Activated T-cell treated with anti-CD3 and anti-CD28 coated beads, Interleukin-2, amount 50 U/mL, for 72 hours (primary cell): ENCODE measurements at regions not wholly inside any gene's neighbourhood (a gene's known extent, or its start where the extent isn't known, plus 50 kb on each side); places are given as distances from the start of the nearest gene placed in this dataset.
A peak's percentile ranks its signal among the peaks of the same experiment; 100 is the strongest.
"Not testable (repeated sequence)": the region's sequence is repeated elsewhere in the genome, so short reads cannot be mapped to it uniquely, and the experiment has no call there.

ENCODE experiments used
- ATAC-seq, 2 donors: fragments of 150-1000 bp; cut with Tn5 transposase; replicated peaks in 1 of 2; 2 replicates each; pipeline ENCODE4 v1.10.0; 2021; ENCODE audit warnings: moderate library complexity in 2 of 2, mild to moderate bottlenecking in 1 of 2
- DNase-seq, 2 donors: peaks; one replicate each; pipeline ENCODE4 v3.0.0; 2021 to 2022; ENCODE audit warnings: mixed read lengths in 1 of 2
- H3K27ac Mint-ChIP-seq: one replicate; pipeline ENCODE4 v1.8.0; 2022; ENCODE audit warnings: mild to moderate bottlenecking, moderate library complexity, mixed read lengths
- H3K27me3 Mint-ChIP-seq: one replicate; pipeline ENCODE4 v1.8.0; 2022; ENCODE audit warnings: low read depth, mixed read lengths
- H3K36me3 Mint-ChIP-seq, 2 donors: one replicate each; pipeline ENCODE4 v1.8.0; 2022; ENCODE audit warnings: mixed read lengths in 2 of 2, mild to moderate bottlenecking in 1 of 2; ENCODE audit not compliant: insufficient read depth in 2 of 2
- H3K4me1 Mint-ChIP-seq: one replicate; pipeline ENCODE4 v1.8.0; 2022; ENCODE audit warnings: low read depth, mixed read lengths
- H3K4me3 Mint-ChIP-seq, 2 donors: one replicate each; pipeline ENCODE4 v1.8.0; 2022; ENCODE audit warnings: mild to moderate bottlenecking in 2 of 2, mixed read lengths in 2 of 2, moderate library complexity in 2 of 2
- H3K9me3 Mint-ChIP-seq, 2 donors: one replicate each; pipeline ENCODE4 v1.8.0; 2022; ENCODE audit warnings: mixed read lengths in 2 of 2

DNA sequence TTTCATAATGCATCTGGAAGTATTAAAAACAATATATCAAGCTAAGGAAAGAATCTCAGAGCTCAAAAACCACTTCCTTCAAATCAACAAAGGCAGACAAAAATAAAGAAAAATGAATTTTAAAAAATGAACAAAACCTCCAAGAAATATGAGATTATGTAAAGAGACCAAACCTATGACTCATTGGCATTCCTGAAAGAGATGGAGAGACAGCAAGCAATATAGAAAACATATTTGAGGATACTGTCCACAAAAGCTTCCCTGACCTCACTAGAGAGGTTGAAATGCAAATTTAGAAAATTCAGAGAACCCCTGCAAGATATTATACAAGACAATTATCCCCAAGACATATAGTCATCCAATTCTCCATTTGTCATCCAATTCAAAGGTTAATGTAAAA is 311.3 kb upstream of the SOX9 start:
- Mint-ChIP-seq H3K27ac (no peak overlapping the region), H3K9me3 (peaks cover 7 to 8% of the 10 kb centered on the region in 2 donors), H3K4me3 (no peak overlapping the region), H3K36me3 (no peaks in the 10 kb centered on the region), H3K4me1 (no peaks in the 10 kb centered on the region), H3K27me3 (no peaks in the 10 kb centered on the region)
- DNase-seq (no peak), ATAC-seq (no peak)

DNA sequence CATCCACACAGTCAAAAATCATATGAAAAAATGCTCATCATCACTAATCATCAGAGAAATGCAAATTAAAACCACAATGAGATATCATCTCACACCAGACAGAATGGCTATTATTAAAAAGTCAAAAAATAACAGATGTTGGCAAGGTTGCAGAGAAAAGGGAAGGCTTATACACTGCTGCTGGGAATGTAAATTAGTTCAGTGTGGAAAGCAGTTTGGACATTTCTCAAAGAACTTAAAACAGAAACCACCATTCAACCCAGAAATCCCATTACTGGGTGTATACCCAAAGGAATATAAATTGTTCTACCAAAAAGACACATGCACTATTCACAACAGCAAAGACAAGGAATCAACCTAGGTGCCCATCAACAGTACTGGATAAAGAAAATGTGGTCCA is 307.0 kb upstream of the SOX9 start:
- not testable (repeated sequence) for ATAC-seq, H3K27ac Mint-ChIP-seq, H3K9me3 Mint-ChIP-seq, H3K4me1 Mint-ChIP-seq, H3K27me3 Mint-ChIP-seq, H3K36me3 Mint-ChIP-seq, DNase-seq, H3K4me3 Mint-ChIP-seq

DNA sequence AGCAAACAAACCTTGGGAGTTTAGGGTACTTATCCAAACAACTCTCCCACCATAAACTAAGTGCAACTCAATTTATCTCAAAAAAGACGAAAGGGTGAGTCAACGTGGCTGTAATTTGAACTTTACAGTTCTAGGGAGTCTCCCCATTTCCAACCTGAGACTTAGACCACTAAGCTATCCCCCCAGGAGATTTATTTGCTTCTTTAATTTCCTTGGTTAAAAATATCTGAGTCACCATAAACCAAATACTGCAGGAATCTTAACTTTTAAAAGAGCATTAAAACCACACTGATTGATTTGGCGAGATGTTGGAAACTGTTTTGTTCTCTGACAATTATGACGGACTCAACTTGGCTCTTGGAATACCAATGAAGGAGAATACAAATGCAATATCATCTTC is 299.3 kb upstream of the SOX9 start:
- Mint-ChIP-seq H3K4me3 (no peak overlapping the region), H3K9me3 (peaks cover 0 to 2% of the 10 kb centered on the region in 2 donors), H3K36me3 (peaks cover 0 to 1% of the 10 kb centered on the region in 2 donors), H3K4me1 (no peaks in the 10 kb centered on the region), H3K27me3 (no peaks in the 10 kb centered on the region), H3K27ac (no peak overlapping the region)
- DNase-seq (no peak), ATAC-seq (no peak)

DNA sequence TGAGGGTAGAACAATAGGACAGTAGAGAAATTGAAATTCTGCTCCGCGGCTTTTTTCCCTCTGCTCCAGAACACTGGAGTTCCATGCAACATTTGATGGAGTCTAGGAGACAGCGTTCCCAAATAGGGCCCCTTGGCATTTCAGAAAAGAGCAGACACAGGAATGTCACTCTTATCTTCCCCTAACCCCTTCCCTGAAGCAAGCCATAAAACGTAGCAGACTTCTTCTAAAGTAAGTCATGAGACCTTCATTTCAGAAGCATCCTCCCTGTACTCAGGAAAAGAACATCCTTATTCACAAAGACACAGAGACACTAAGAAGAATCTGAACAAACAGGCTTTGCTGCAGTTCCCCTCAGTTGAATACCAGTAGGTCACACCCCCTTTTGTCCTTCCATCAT is 296.1 kb upstream of the SOX9 start:
- no peaks in the 10 kb centered on the region for H3K36me3 Mint-ChIP-seq
- H3K4me1 Mint-ChIP-seq = no peaks in the 10 kb centered on the region
- DNase-seq = no peak
- no peak overlapping the region for H3K27ac Mint-ChIP-seq
- H3K27me3 Mint-ChIP-seq = no peaks in the 10 kb centered on the region
- H3K9me3 Mint-ChIP-seq = no peaks in the 10 kb centered on the region
- ATAC-seq = no peak
- no peak overlapping the region for H3K4me3 Mint-ChIP-seq

DNA sequence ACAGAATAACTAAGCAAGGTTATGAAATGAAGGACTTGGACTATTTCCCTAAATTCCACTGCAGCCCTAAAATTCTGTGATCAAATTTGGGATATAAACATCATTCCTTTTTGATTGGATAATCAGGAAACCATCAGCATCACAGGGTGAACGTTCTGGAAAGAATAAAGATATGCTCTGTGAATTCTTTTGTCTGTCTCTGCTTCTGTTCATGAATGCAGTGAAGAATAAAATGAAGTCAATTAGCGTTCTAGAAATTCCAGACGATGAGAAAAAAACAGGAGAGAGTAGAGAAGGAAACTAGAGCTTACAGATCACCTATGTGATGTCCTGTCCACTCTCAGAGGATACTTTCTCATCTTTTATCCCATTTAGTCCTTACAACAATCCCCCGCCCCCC is 295.1 kb upstream of the SOX9 start:
- no peaks in the 10 kb centered on the region for H3K27me3 Mint-ChIP-seq

DNA sequence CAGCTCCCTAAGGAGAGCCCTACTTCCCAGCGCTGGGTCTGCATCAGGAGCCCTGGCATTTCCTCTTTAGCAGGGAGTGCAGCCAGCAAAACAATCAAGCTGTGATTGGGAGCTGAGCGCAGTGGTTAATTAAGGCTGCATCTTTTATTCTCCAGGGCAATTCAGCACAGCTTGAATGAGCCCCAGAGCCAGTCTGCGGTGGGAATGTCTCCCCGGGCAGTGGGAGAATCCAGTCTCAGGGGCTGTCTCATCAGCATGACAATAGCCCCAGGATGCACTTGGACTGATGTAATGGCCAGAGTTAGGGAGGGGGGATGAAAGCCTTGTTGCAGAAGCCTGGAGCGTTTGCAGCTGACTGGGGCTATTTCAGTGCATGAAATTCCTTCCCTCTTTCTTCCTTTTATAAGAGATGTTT is 292.6 kb upstream of the SOX9 start:
- ATAC-seq (no peak), DNase-seq (no peak)
- H3K4me3 Mint-ChIP-seq = no peak overlapping the region
- H3K36me3 Mint-ChIP-seq = no peaks in the 10 kb centered on the region
- H3K27ac Mint-ChIP-seq = no peak overlapping the region
- H3K27me3 Mint-ChIP-seq = no peaks in the 10 kb centered on the region
- no peaks in the 10 kb centered on the region for H3K4me1 Mint-ChIP-seq
- H3K9me3 Mint-ChIP-seq = peaks cover 0 to 3% of the 10 kb centered on the region in 2 donors

More for the DNA sequence above, 295.1 kb upstream of the SOX9 start:
- Mint-ChIP-seq H3K4me1 (no peaks in the 10 kb centered on the region), H3K36me3 (no peaks in the 10 kb centered on the region), H3K4me3 (no peak overlapping the region), H3K27ac (no peak overlapping the region), H3K9me3 (peaks cover 0 to under 1% of the 10 kb centered on the region in 2 donors)
- DNase-seq = no peak
- no peak for ATAC-seq

DNA sequence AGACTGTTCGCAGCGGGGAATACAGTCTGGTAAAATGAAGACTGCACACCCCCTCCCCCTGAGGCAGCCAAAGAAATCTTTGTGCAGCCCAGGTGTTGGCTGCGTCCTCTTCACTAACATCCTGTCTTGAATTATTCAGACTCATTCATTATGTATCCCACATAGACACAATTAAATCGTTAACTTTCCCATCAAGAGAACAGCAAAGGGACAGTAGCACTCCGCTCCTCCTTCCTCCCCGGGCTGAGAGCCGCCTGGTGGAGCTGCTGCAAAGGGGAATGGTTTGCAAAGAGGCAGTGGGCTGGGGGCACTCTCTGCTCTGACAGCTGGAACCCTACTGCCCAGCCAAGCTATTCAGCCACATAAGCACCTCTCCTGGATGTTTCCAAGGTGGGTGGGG is 290.0 kb upstream of the SOX9 start:
- no peak overlapping the region for H3K4me3 Mint-ChIP-seq
- H3K27me3 Mint-ChIP-seq = no peaks in the 10 kb centered on the region
- H3K36me3 Mint-ChIP-seq = no peaks in the 10 kb centered on the region
- no peak overlapping the region for H3K27ac Mint-ChIP-seq
- no peaks in the 10 kb centered on the region for H3K4me1 Mint-ChIP-seq
- DNase-seq = no peak
- H3K9me3 Mint-ChIP-seq = peaks cover 2 to 3% of the 10 kb centered on the region in 2 donors
- no peak for ATAC-seq

DNA sequence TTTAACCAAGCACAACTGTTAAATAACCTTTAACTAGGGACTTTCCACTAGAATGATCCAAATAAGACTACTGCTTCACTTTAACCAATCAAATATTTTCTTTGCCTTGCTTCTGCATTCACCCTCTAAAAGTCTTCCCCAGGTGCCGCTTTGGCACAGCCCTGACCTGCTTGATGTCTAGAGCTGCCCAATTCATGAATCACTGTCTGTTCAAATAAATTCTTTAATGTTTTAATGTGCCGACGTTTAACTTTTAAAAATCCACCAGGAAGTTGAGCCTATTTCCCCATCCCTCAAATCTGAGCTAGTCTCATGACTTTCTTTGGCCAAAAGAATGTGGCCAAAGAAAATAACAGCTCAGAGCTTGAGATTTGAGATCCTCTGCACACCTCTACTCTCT is 277.8 kb upstream of the SOX9 start:
- Mint-ChIP-seq H3K27me3 (no peaks in the 10 kb centered on the region), H3K9me3 (peaks cover 8 to 11% of the 10 kb centered on the region in 2 donors), H3K4me3 (no peak overlapping the region), H3K4me1 (no peaks in the 10 kb centered on the region), H3K36me3 (peaks cover 3% of the 10 kb centered on the region in 2 donors), H3K27ac (no peak overlapping the region)
- no peak for DNase-seq
- no peak for ATAC-seq

DNA sequence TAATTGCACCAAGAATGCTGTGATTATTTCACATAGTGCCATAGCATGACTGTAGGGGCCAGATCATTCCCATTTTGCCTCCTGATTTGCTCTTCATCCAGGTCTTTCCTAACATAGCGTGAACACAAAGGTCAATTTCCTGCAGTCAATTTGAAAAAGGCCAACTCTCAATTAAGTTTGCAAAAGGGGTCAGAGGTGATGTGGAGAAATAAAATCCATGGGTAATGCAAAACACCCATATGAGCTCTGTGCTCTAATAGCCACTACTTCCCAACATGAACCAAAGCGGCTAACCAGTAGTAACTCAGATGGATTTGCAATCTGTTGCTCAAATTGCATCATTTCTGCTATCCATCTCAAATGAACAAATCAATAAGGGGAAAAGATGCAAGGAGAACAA is 275.5 kb upstream of the SOX9 start:
- Mint-ChIP-seq H3K4me1 (no peaks in the 10 kb centered on the region), H3K27ac (no peak overlapping the region), H3K27me3 (no peaks in the 10 kb centered on the region), H3K4me3 (no peak overlapping the region), H3K9me3 (peaks cover 8 to 11% of the 10 kb centered on the region in 2 donors), H3K36me3 (peaks cover 3% of the 10 kb centered on the region in 2 donors)
- DNase-seq (no peak), ATAC-seq (no peak)

DNA sequence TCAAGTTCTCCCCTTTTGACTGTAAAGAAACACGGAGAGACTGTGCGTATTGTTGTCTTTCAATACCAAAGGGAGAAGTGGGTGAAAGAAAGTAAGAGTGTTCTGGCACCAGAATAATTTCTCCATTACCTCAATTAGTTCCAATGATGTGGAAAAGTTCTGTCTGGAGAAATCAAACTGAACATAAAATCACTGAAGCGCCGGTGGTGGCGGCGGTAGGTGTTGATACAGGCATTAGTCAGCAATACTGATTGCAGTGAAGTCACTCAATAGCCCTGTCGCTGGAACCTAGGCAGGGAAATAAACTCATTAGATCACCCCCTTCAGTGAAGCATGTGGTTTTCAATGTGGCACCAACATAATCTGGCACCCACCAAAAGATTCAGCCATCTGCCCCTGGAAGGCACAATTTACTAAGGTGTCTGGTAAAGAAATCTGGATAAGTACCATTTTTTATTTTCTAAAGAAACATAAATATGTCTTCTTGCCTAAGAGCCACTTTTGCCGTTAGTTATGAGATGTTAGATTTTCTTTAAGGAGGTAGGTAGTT is 274.2 kb upstream of the SOX9 start:
- peaks cover 4 to 11% of the 10 kb centered on the region in 2 donors for H3K9me3 Mint-ChIP-seq
- H3K27ac Mint-ChIP-seq = no peak overlapping the region
- DNase-seq = no peak
- peaks cover 2 to 3% of the 10 kb centered on the region in 2 donors for H3K36me3 Mint-ChIP-seq
- no peak overlapping the region for H3K4me3 Mint-ChIP-seq
- ATAC-seq = no peak
- H3K4me1 Mint-ChIP-seq = no peaks in the 10 kb centered on the region
- no peaks in the 10 kb centered on the region for H3K27me3 Mint-ChIP-seq

DNA sequence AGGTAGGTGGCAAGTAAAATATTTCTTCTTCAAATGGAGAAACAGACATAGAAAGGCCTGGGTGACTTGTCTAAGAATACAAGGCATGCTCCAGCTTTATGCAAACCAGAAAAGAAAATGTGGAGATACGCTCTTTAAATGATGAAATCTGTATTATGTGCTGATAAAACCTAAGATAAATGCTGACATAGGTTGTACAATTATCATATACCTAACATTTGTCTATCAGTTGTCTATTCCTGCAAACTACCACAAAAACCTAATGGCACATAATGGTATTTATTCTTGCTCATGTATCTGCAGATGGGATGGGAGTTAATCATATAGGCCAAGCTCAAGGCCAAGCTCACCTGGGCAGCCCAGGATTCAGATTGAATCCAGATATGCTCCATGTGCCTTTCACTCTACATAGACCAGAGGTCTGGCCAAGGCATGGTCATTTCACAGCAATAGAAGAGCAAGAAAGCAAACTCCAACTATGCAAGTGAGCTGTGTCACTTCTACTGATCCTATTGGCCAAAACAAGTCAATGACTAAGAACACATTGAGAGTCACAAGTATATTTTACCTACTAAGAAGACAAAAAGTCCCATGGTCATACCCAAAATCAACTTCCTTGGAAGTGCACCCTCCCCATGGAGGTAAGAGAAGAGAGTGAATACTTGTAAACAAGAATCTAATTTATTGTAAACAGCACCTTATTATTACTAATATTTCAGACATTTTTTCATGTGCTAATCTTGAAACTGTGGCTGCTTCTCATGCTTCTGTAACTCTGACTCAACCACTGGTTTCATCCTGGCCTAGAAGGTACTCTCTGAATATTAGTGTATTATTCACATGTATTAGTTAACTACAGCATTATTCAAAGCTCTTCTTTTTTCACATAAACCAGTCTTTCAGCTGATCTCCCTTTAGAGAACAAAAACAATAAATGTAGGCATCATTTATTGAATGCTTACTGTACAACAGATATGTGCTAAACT is 270.7 kb upstream of the SOX9 start:
- Mint-ChIP-seq H3K27ac (peak overlapping the region; percentile 73), H3K36me3 (peaks cover 1 to 2% of the 10 kb centered on the region in 2 donors), H3K4me3 (no peak overlapping the region), H3K9me3 (peaks cover 8 to 9% of the 10 kb centered on the region in 2 donors), H3K4me1 (no peaks in the 10 kb centered on the region), H3K27me3 (no peaks in the 10 kb centered on the region)
- DNase-seq (no peak), ATAC-seq (no peak)

DNA sequence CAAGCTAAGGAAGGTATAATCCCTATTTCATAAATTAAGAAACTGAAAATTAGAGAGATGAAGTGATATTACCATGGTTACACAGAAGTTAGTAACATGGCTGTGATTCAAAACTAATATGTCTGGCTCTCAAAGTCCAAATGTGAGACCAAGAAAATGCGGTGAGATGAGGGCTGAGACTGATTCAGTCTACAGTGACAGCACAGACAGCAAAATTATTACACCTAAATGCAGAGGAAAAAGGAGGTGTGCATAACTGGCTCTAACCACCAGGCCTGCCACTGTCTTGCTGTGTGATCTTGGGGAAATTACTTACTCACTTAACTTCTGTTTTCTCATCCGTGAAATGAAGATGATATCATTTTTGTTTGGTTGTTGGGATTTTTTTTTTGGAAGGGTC is 270.0 kb upstream of the SOX9 start:
- Mint-ChIP-seq H3K27me3 (no peaks in the 10 kb centered on the region), H3K9me3 (peaks cover 6 to 8% of the 10 kb centered on the region in 2 donors), H3K4me1 (no peaks in the 10 kb centered on the region), H3K27ac (peak overlapping the region; percentile 73), H3K36me3 (no peaks in the 10 kb centered on the region), H3K4me3 (no peak overlapping the region)
- no peak for ATAC-seq
- no peak for DNase-seq

DNA sequence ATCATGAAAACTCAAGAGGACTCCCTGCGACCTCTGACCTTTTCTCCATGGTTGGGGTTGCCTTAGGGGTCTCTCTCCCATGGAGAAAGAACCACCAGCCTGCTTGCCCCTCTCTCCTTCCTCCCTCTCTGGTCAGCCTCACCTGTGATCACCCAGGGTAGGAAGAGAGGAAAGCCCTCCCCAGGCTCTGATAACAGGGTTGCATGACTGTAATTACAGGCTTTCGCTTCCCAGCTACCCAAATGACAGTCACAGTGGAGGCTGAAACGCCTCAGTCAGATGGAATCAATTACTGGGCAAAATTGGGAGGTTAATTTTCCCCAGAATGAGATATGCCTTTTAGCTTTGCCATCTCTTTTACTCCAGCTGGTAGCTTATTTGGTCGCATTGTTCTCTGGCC is 265.8 kb upstream of the SOX9 start:
- Mint-ChIP-seq H3K9me3 (peaks cover 2 to 8% of the 10 kb centered on the region in 2 donors), H3K4me3 (no peak overlapping the region), H3K27me3 (no peaks in the 10 kb centered on the region), H3K27ac (no peak overlapping the region), H3K36me3 (no peaks in the 10 kb centered on the region), H3K4me1 (no peaks in the 10 kb centered on the region)
- ATAC-seq (no peak), DNase-seq (no peak)
